CD14-positive monocyte (primary cell): ENCODE measurements at regions not wholly inside any gene's neighbourhood (a gene's known extent, or its start where the extent isn't known, plus 50 kb on each side); places are given as distances from the start of the nearest gene placed in this dataset.
"Not testable (repeated sequence)": the region's sequence is repeated elsewhere in the genome, so short reads cannot be mapped to it uniquely, and the experiment has no call there.

Source experiments
- DNase-seq, 3 donors: peaks; one replicate each; pipeline ENCODE4 v3.0.0-alpha.2; 2011 to 2022
- H2AFZ ChIP-seq: 2 replicates; pipeline ENCODE4 v1.6.0; 2012; ENCODE audit warnings: mild to moderate bottlenecking, low read depth, low read length, inconsistent platforms; ENCODE audit not compliant: insufficient read depth, poor library complexity, severe bottlenecking
- H3K27ac ChIP-seq, 2 donors: 1 replicate in 1 of 2; 2 replicates in 1 of 2; pipeline ENCODE4 v1.5.1; 2012 to 2013; ENCODE audit warnings: low read length in 2 of 2, control low read depth in 1 of 2, inconsistent platforms in 1 of 2, low read depth in 1 of 2, mild to moderate bottlenecking in 1 of 2
- H3K27me3 ChIP-seq, 2 donors: one replicate each; pipeline versions ENCODE4 v1.6.0 to v1.6.1; 2011 to 2013; ENCODE audit warnings: low read length in 2 of 2; ENCODE audit not compliant: control insufficient read depth in 2 of 2, insufficient read depth in 2 of 2
- H3K36me3 ChIP-seq, 2 donors: replicated peaks in 1 of 2; 1 replicate in 1 of 2; 2 replicates in 1 of 2; pipeline versions ENCODE4 v1.5.1 to v1.6.1; 2012 to 2013; ENCODE audit warnings: low read length in 2 of 2, control low read depth in 1 of 2, inconsistent platforms in 1 of 2, mild to moderate bottlenecking in 1 of 2; ENCODE audit not compliant: insufficient read depth in 2 of 2, control insufficient read depth in 1 of 2
- H3K4me1 ChIP-seq, 2 donors: 1 replicate in 1 of 2; 2 replicates in 1 of 2; pipeline versions ENCODE4 v1.5.1 to v1.6.1; 2012 to 2013; ENCODE audit warnings: low read length in 2 of 2, control low read depth in 1 of 2, inconsistent platforms in 1 of 2, mild to moderate bottlenecking in 1 of 2, moderate library complexity in 1 of 2; ENCODE audit not compliant: insufficient read depth in 2 of 2, control insufficient read depth in 1 of 2
- H3K4me2 ChIP-seq: replicated peaks from 2 replicates; pipeline ENCODE3; 2012; ENCODE audit warnings: low read length, moderate library complexity, mild to moderate bottlenecking; ENCODE audit not compliant: poor library complexity, severe bottlenecking; ENCODE audit errors: extremely low read depth
- H3K4me3 ChIP-seq, 3 experiments: fragments of 200-600 bp in 1 of 3; sonication (generic) in 1 of 3; replicated peaks in 1 of 3; 1 replicate in 2 of 3; 2 replicates in 1 of 3; pipeline ENCODE4 v1.5.1; 2011 to 2013; ENCODE audit warnings: low read length in 3 of 3, mild to moderate bottlenecking in 3 of 3, control low read depth in 2 of 3, low read depth in 2 of 3, inconsistent platforms in 1 of 3, moderate library complexity in 1 of 3
- H3K79me2 ChIP-seq: 2 replicates; pipeline ENCODE4 v1.6.0; 2012; ENCODE audit warnings: mild to moderate bottlenecking, control low read depth, inconsistent platforms, low read length, moderate library complexity; ENCODE audit not compliant: insufficient read depth
- H3K9ac ChIP-seq: 2 replicates; pipeline ENCODE4 v1.6.0; 2017; ENCODE audit warnings: low read length, mild to moderate bottlenecking; ENCODE audit not compliant: insufficient read depth, poor library complexity, severe bottlenecking
- H3K9me3 ChIP-seq, 2 donors: replicated peaks in 1 of 2; 1 replicate in 1 of 2; 2 replicates in 1 of 2; pipeline versions ENCODE4 v1.5.1 to v1.6.1; 2012 to 2013; ENCODE audit warnings: low read length in 2 of 2, control low read depth in 1 of 2; ENCODE audit not compliant: control insufficient read depth in 1 of 2, insufficient read depth in 1 of 2
- H4K20me1 ChIP-seq: 2 replicates; pipeline ENCODE4 v1.6.0; 2012; ENCODE audit warnings: mild to moderate bottlenecking, low read length, control low read depth, moderate library complexity; ENCODE audit not compliant: insufficient read depth
- H3K27ac Mint-ChIP-seq, 7 donors: one replicate each; pipeline ENCODE4 v1.8.0; 2020; ENCODE audit warnings: mild to moderate bottlenecking in 7 of 7, mixed read lengths in 7 of 7, moderate library complexity in 6 of 7, inconsistent platforms in 2 of 7
- H3K27me3 Mint-ChIP-seq, 3 donors: one replicate each; pipeline ENCODE4 v1.8.0; 2021 to 2022; ENCODE audit warnings: low read depth in 3 of 3, mild to moderate bottlenecking in 3 of 3, mixed read lengths in 3 of 3, moderate library complexity in 3 of 3, inconsistent platforms in 1 of 3
- H3K36me3 Mint-ChIP-seq, 2 donors: one replicate each; pipeline ENCODE4 v1.8.0; 2020; ENCODE audit warnings: mixed read lengths in 2 of 2, inconsistent platforms in 1 of 2, mild to moderate bottlenecking in 1 of 2
- H3K4me1 Mint-ChIP-seq: one replicate; pipeline ENCODE4 v1.8.0; 2020; ENCODE audit warnings: mild to moderate bottlenecking, mixed read lengths
- H3K4me3 Mint-ChIP-seq, 2 donors: one replicate each; pipeline ENCODE4 v1.8.0; 2020; ENCODE audit warnings: mild to moderate bottlenecking in 2 of 2, mixed read lengths in 2 of 2, moderate library complexity in 1 of 2
- H3K9me3 Mint-ChIP-seq, 7 donors: one replicate each; pipeline ENCODE4 v1.8.0; 2020 to 2022; ENCODE audit warnings: mixed read lengths in 7 of 7, mild to moderate bottlenecking in 6 of 7, moderate library complexity in 6 of 7, inconsistent platforms in 2 of 7
- WGBS: methylation state at CpG from one replicate; pipeline ENCODE4 v1.1.5; 2013; ENCODE audit warnings: missing lambda C conversion rate; ENCODE audit not compliant: insufficient coverage; 5-methylcytosine and 5-hydroxymethylcytosine counted together
- intact Hi-C, 2 donors: fragments of 100-400 bp; cut with micrococcal nuclease; formaldehyde crosslinking; loops; one replicate each; pipeline versions ENCODE4 v1.15.0 to v1.15.1; 2023
- TF ChIP-seq, protein P1 (sequence below): fragments of 200-600 bp; IDR thresholded peaks from one replicate; pipeline ENCODE4 v1.8.0; 2022; ENCODE audit warnings: antibody characterized with exemption, mild to moderate bottlenecking

DNA sequence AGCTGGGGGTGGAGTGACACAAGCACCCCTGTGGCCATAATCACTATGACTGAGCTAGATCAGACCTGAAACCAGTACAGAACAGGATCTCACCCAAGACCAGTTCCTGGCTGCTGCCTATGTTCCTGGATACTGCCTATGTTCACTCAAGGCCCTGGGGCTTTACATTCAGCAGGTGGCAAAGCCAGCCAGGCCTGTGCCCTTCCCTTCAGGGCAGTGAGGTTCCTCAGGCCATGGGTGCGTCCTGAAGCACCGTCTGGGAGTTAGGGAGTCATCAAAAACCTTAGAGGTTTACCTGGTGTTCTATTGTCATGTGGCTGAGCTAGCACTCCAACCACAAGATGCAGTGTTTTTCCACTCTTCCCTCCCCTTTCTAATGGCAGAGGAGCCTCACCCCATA is 419.8 kb downstream of the TMEM232 start:
- Mint-ChIP-seq H3K4me3 (no peak overlapping the region), H3K4me1 (no peaks in the 10 kb centered on the region), H3K36me3 (no peaks in the 10 kb centered on the region), H3K9me3 (peaks cover 10 to 38% (median 24%) of the 10 kb centered on the region in 7 donors), H3K27ac (peak overlapping the region in 1 of 7 donors; percentile 4), H3K27me3 (no peaks in the 10 kb centered on the region)
- Histone ChIP-seq H3K27ac (no peak overlapping the region), H3K4me1 (no peaks in the 10 kb centered on the region), H4K20me1 (no peaks in the 10 kb centered on the region), H3K79me2 (no peaks in the 10 kb centered on the region), H3K27me3 (no peaks in the 10 kb centered on the region), H3K9me3 (peaks cover 23 to 33% of the 10 kb centered on the region in 2 donors), H3K9ac (no peak overlapping the region), H3K4me3 (no peak overlapping the region), H2AFZ (no peak overlapping the region), H3K4me2 (no peak overlapping the region), H3K36me3 (no peaks in the 10 kb centered on the region)
- intact Hi-C loops, result no loop called here
- WGBS, result no CpG with 5 or more reads among the region's 2 CpGs
- TF ChIP-seq, protein P1, sequence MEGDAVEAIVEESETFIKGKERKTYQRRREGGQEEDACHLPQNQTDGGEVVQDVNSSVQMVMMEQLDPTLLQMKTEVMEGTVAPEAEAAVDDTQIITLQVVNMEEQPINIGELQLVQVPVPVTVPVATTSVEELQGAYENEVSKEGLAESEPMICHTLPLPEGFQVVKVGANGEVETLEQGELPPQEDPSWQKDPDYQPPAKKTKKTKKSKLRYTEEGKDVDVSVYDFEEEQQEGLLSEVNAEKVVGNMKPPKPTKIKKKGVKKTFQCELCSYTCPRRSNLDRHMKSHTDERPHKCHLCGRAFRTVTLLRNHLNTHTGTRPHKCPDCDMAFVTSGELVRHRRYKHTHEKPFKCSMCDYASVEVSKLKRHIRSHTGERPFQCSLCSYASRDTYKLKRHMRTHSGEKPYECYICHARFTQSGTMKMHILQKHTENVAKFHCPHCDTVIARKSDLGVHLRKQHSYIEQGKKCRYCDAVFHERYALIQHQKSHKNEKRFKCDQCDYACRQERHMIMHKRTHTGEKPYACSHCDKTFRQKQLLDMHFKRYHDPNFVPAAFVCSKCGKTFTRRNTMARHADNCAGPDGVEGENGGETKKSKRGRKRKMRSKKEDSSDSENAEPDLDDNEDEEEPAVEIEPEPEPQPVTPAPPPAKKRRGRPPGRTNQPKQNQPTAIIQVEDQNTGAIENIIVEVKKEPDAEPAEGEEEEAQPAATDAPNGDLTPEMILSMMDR, result no peak
- no peak for DNase-seq

DNA sequence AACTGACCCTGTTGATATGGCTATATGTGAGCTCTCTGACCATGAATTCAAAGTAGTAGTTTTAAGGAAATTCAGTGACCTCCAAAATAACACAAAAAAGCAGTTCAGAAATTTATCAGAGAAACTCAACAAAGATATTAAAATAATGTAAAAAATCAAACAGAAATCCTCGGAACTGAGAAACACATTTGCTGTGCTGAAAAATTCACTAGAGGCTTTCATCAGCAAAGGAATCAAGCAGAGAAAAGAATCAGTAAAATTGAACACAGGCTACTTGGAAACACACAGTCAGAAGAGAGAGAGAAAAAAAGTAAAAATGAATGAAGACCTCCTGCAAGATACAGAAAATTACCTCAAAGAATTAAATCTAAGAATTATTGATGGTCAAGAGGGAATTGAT is 417.2 kb downstream of the TMEM232 start:
- no peak overlapping the region for H3K4me3 Mint-ChIP-seq
- H3K4me3 ChIP-seq, result no peak overlapping the region
- no peak overlapping the region for H3K27ac Mint-ChIP-seq
- H3K9ac ChIP-seq, result no peak overlapping the region
- WGBS, result no CpG with 5 or more reads among the region's 1 CpG
- H3K27ac ChIP-seq, result no peak overlapping the region
- no peaks in the 10 kb centered on the region for H3K27me3 ChIP-seq
- intact Hi-C loops, result no loop called here
- H3K27me3 Mint-ChIP-seq, result peaks cover 0 to 2% (median 0%) of the 10 kb centered on the region in 3 donors
- DNase-seq, result no peak
- H3K36me3 ChIP-seq, result no peaks in the 10 kb centered on the region
- peaks cover 12 to 38% (median 26%) of the 10 kb centered on the region in 7 donors for H3K9me3 Mint-ChIP-seq
- H3K4me1 Mint-ChIP-seq, result no peaks in the 10 kb centered on the region
- no peaks in the 10 kb centered on the region for H3K4me1 ChIP-seq
- H3K36me3 Mint-ChIP-seq, result no peaks in the 10 kb centered on the region
- H2AFZ ChIP-seq, result no peak overlapping the region
- H3K4me2 ChIP-seq, result no peak overlapping the region
- no peaks in the 10 kb centered on the region for H3K79me2 ChIP-seq
- H4K20me1 ChIP-seq, result no peaks in the 10 kb centered on the region
- TF ChIP-seq, protein P1, result no peak
- H3K9me3 ChIP-seq, result peaks cover 23 to 33% of the 10 kb centered on the region in 2 donors

GRCh38 chr5:110316566-110316965 is 409.9 kb downstream of the TMEM232 start:
- H3K36me3 ChIP-seq, H3K79me2 ChIP-seq, H3K4me2 ChIP-seq, H3K27me3 Mint-ChIP-seq, H2AFZ ChIP-seq, H3K27ac ChIP-seq, DNase-seq, H3K9me3 ChIP-seq, H3K36me3 Mint-ChIP-seq, H3K9ac ChIP-seq, H3K4me1 Mint-ChIP-seq, H3K4me1 ChIP-seq, H3K4me3 ChIP-seq, intact Hi-C loops, H3K27ac Mint-ChIP-seq, H3K27me3 ChIP-seq, H3K4me3 Mint-ChIP-seq, H4K20me1 ChIP-seq: not testable (repeated sequence)
- WGBS, result no CpG with 5 or more reads among the region's 3 CpGs
- peaks cover 3 to 13% (median 7%) of the 10 kb centered on the region in 7 donors for H3K9me3 Mint-ChIP-seq
